Ecto neural progenitor cell (in vitro differentiated cells): ENCODE measurements at regions not wholly inside any gene's neighbourhood (a gene's known extent, or its start where the extent isn't known, plus 50 kb on each side); places are given as distances from the start of the nearest gene placed in this dataset.

ENCODE experiments used
- DNase-seq: peaks from one replicate; pipeline ENCODE4 v3.0.0-alpha.2; 2018; ENCODE audit warnings: low spot score

DNA sequence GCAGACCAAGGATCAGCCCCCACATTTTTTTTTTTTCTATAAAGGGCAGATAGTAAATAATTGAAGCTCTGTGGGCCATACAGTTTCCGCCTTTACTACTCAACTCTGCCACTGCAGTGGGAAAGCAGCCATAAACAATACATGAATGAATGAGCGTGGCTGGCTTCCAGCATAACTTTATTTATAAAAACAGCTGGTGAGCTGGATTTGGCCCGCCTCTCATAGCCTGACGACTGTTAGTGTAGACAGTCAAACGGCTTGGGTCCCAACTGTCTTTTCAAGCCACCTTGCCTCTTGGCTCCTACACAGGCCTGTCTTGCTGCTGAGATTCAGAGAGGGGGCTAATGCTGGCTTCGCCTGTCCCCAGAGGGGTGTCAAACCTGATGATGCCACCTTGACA, 169.8 kb upstream of the GPR26 start:
- no peak for DNase-seq

DNA sequence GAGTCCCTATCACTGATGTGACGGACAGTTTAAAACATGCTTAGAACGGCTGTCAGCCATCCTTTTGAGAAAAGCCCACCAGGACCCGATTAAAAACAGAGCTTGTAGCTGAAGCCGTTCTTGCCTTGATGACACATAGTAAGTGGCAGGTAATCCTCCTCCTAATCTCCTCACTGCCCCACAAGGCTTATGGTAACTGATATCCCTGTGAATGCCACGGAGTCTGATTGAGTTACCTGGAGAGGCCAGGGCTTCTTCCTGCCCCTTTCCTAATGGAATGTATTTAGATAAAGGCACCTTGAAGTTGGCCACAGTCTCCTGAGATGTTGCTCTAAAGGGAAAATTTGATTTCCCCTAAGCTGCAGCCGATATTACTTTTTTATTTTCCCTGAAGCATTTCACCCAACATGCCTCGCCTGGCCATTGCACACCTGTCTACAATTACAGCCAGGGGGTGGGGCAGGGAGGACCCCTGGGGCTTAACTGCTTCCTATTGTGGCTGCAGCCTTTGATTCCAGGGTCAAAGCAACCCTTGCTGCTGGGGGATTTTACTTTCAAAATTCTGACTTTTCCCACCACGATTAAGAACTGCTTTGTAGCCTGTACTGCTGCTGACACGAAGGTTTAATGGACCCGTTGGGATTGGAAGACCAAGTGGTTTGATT, 169.0 kb upstream of the GPR26 start:
- DNase-seq: no peak

DNA sequence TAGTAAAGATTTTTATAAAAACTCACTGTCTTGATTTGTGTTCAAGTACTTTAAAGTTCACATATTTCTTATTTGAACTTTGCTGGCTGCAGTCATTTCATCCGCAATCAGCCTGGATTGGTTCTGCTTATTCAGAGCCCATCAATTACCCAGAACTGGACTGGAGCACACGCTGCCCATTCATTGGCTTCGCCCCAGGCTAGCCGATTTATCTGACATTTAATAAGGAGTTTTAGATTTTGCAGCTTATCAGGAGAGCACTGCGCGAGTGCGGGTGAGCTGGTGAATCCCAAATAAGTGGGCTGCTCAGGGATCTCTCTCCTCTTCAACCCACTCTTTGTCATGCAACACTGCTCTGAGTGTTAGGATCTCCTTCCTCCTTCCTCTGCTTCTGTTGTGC, 166.0 kb upstream of the GPR26 start:
- no peak for DNase-seq

DNA sequence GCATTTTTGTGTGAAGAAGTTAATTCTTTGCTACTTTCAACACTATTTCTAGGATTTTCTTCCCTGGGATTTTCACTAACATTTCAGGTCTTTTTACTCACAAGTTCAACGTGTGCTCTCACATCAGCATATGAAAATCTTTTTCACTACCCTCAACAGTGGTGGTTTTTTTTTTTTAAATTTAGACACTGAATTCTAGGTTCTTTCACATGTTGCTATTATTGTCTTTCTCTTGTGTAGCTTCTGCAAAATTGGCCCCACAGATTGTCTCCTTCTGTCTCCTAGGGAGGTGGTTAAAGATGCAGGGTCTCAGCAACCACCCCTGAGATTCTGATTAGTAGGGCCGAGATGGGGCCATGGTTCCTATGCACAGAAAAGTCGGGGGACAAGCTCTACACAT, 165.0 kb upstream of the GPR26 start:
- DNase-seq: no peak

DNA sequence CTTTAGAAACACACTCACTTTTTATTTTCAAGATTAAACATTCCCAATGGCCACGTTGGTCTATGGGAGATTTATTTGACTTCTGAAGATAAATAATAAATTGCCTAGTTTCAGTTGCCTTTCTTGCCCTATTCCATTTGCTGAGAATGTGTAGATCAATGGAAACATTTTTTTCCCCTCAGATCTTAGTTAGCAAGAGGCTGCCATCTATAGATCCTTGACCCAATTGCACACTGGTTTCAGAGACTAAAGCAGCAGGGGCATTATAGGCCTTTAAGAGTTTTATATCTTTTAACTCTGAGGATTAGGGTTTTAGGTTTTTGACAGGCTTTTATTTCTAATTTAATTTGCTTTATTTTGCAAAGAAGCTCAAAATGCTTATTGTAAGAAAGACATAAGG, 163.2 kb upstream of the GPR26 start:
- no peak for DNase-seq

DNA sequence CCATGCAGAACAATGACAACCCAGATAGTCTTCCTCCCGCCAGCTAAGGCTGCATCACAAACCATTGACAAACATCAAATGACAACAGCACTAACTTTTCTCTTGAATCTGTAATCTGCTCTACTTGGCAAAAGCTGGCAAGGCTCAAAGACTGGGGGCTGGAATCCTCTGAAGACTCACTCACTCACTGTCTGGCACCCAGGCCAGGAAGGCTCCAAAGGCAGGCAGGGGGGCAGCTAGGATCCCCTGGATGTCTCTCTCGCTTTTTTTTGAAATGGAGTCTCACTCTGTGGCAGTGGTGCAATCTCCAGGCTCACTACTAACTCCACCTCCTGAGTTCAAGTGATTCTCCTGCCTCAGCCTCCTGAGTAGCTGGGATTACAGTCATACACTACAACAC, 159.7 kb upstream of the GPR26 start:
- no peak for DNase-seq

DNA sequence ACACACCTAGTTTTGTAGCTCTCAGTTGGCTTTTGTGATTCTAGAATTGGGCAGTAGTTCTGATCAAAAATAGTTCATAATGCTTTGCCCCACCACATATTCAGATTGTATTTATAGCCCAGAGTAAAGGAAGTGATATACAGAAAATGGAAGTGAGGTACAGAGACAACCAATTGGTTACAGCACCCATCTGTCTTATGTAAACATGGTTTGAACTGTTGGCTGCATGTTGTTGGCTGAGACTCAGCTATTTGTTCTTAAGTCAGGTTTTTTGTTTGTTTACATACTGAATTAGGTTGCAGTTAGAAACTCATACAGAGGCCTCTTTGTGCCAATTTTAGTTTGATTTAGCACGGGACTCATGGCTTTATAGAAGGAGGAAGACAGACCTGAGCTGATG, 158.9 kb upstream of the GPR26 start:
- DNase-seq: no peak

DNA sequence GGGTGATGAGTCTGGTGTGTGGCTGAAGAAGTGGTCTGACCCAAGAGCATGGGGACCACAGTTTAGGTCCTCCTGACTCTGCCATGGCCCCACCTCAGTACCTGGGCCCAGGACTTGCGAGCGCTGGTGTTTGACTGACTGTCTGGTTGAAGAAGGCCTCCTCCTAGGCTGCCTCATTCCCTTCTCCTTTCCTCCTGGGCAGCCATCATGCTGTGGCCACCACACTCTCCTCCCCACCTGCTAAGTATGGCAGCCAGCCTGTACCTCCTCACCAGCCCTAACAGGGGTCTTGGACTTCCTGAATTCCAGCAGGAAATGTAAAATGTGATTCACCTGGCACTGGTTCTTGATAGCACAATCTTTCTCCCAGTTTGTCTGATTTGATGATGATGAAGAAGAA, 156.8 kb upstream of the GPR26 start:
- no peak for DNase-seq

DNA sequence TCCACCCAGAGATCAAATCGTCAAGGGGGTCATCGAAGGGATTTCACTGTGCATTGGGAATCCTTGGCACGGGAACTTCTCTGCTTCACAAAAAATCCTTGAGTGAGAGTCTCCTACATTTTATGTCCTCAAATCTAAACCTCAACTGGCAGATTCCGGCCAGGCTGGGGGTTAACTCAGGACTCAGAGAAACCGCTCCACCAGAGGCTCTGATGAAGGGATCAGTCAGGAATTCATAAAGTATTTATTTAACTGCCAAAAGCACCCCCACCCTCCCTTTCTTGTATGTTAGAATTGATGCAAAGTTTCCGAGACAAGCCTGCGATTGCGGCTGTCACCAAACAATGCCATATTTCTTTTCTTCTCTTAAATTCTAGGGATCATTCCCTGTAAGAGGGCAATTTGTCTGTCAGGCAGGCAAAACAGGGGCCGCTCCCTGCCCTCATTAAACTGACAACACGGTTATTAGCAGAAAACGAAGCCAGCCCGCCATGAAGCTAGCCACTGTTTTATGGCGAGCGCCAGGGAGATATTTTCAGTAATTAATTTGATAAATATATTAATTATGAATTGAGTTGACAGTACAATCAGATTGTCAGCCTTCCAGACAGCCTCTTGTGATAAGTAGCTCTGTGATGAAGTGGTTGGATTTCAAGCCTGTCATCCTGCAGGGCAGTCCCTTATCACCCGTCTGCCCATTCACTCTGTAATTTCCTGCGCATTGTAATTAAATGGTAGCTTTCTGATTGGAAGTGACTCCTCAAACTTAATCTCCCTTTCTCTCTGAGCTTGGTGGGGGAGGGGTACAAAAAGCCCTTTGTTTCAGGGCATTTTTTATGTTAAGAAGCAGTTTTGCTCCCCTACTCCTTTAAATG, 153.0 kb upstream of the GPR26 start:
- DNase-seq: no peak

DNA sequence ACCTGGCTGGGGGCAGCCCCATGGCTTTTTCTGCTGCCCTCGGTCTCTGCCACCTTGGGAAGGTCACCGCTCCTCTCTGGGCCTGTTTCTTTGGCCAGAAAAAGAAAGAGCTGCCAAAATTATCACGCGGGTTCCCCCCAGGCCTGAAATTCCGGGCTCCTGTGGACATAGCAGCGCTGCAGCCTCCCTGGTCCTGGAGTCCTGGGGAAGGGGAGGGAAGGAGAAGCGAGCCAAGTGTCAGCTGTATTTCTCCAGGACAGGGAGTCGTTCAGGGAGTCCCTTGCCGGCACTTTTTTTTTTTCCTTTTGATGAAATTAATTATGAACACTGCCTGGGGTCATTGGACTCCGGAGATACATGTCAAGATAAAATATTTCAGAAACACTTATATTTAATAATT, 152.3 kb upstream of the GPR26 start:
- no peak for DNase-seq

DNA sequence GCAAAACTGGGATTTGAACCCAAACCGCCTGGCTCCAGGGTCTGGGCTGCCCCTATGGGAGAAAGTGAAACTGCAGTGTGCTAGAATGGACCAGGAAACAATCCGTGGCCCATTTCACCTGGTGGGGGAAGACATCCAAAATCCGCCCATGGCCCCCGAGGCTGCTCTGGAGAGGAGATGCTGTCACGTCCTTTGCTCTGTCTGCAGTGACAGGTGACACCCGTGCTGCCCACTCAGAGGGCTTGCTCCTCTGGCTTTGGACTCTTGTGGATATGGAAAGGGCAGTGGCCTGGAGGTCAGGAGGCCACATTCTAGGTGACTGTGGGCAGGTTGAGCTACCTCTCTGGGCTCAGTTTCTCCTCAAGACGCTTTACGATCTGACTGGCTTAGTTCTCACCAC, 151.2 kb upstream of the GPR26 start:
- DNase-seq: no peak

DNA sequence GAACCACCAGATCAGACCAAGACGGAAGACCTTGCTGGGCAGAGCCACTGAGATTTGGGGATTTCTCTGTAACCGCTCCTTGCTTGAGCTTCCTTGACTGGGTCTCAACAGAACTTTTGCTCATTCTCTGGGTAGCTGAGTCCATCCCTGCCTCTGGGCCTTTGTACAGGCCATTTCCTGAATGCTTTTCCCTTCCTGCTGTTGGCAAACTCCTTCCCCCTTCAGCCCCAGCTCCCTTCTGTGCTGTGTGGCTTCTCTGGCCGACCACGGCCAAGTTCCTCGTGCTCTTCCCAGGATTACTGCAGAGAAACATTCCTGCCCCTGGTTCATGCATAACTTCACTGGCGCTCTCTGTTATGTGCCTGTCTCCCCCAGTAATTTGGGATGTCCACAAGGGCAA, 150.5 kb upstream of the GPR26 start:
- DNase-seq: no peak

DNA sequence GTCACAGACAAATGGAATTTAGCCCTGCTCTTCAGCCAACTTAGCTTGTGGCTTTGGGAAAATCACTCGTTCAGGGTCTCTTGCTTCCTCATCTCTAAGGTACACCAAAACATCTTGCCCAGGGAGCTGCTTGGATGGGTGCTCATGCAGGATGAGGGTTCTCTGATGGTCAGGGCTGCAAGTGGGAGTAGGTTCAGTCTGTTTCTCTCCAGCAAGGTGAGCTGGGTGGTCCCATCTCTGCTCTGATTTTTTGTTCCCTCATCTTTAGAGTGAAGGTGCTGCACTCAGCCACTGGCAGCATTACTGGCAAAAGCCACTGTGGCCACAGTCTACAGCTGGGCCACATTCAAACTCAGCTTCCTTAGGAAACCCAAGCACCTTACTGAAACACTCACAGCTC, 149.9 kb upstream of the GPR26 start:
- no peak for DNase-seq

DNA sequence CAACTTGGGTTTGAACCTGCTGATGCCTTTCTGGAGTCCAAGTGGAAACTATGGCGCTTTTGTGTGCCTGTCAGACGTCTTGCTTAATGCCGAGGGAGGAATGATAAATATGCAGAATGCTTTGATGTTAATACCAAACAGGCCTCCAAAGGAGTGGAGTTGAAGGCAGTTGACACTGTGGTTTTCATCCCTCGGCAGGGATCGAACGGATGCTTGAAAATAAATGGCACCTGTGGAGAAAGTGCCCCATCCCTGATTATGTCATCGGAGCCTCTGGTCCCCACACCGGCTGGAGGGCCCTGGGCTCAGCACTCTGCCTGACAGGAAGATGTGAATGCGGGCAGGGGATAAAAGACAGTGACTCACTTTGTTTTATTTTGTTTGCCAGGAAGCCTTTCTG, 148.7 kb upstream of the GPR26 start:
- peak; percentile 41 for DNase-seq

DNA sequence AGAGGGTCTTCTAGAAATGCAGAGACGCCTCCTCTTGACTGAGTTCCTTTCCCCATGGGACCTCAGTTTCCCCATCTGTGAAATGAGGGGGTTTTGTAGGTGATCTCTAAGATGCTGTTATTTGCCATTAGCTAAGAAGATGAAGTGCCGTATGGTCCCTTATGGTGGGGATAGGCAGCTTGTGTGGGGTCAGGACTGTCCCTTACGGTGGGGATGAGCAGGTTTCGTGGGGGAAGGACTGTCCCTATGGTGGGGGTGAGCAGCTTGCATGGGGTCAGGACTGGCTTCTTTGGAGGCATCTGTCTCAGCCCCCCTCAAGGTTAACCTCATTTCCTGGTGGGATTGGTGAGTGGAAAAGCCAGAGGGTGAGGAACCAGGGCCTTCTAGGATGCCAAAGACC, 148.3 kb upstream of the GPR26 start:
- peak; percentile 24 for DNase-seq

DNA sequence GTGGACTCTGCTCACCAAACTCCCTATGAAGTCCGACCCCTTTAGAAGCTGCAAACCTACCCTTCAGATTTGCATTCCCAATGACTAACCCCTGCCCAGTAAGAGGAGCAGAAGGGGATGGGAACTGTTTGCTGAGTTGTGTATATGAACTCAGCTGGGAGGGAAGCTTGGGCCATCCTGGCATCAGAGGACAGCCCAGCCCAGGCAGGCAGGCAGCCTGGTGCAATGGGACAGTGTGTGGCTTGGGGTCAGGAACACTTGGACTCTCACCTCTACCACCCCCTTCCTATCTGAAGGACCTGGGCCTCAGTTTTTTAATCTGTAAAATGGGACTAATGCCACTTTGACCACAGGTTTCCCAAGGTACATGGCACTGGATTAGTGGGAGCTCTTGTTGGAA, 147.4 kb upstream of the GPR26 start:
- peak; percentile 16 for DNase-seq

DNA sequence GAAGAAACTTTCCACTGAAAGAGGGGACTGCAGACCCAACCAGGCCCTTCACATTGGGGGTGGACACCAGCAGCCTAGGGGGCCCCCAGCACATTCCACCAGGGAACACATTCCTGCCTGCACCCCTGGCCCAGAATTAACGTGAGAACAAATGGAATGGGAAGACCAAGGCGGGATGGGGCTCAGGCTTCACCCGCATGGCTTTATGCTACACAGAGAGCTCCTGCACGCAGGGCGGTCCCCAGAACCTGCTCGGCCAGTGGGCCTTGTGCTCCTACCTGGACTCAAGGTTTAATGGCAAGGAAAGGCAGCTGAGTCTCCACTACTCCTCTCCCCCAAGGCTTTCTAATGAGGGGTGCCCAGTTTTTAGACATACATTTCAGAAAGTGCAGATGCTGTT, 146.3 kb upstream of the GPR26 start:
- DNase-seq: no peak

DNA sequence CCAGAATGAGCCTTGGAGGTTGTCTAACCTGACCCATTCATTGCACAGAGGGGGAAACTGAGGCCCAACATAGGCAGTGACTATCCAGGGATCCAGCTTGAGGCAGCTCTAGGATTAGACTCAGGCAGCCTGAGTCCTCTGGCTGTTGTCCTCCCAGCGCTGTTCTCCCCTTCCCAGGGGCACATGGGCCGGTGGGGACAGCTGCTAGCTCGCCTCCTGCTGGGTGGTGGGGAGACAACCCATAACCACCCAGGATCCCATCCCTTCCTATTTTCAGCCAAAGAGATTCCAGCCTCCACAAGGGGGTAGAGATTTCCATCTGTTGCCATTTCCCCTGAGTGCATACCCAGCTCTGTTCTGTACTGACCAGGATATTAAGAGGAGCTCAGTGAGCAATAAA, 145.1 kb upstream of the GPR26 start:
- DNase-seq: no peak

DNA sequence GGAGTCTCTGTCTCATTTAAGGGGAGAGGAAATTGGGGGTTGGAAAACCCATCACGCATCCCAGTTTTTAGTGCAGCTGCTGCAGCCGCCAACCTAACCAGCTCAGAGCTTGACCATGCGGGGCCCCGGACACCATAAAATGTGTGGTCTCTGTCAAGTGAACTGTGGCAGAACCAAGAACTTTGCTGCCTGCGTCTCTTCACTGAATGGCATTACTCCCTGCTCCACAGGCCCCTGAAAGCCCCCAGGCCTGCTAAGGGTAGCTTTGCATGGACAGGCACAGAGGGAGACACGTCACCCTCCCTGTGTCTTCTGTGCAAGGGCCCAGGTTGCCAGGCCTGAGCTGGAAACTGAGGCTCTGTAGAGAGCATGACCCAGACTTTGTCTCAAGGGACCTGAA, 144.6 kb upstream of the GPR26 start:
- DNase-seq: no peak

DNA sequence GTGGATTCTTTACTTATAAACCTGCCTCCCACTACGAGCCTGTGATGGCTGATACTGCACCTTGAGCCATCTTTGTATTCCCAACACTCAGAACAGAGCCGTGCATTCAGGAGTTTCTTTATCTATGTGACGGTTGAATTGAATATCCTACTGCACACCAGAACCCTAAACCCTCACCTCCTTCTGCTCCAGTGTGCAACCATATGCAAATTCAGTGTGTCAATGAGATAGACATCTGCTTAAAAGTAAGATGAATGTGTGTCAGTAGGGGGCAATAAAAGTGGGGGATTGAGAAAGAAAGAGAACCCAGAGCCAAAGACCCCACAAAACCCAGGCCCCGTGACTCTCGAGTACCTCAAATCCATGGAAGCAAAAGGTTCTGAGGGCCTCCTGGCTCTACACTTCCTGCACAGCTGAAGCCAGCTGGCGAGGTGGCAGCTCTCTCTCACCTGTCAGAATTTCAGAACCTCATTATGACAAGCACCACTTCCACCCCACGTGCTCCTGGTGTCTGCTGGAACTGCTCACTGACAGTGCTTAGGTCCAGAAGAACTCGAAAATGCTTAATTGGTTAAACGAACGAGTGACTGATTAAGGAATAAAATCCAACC, 143.3 kb upstream of the GPR26 start:
- no peak for DNase-seq

DNA sequence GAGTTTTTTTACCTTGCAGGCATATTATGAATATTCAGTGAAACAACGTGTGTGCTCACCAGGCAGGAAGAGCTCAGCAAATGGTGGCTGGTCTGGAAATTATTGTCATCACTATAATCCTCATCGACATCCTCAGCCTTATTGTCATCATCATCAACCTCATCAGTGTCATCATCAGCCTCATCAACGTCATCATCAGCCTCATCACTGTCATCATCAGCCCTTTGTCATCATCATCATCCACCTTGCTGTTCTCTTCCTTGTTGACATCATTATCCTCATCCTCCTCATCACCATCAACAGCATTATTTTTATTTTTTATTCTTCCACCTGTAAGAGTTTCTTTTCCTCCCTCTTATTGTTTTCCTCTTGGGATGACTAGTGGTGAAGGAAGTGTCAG, 142.3 kb upstream of the GPR26 start:
- DNase-seq: no peak

DNA sequence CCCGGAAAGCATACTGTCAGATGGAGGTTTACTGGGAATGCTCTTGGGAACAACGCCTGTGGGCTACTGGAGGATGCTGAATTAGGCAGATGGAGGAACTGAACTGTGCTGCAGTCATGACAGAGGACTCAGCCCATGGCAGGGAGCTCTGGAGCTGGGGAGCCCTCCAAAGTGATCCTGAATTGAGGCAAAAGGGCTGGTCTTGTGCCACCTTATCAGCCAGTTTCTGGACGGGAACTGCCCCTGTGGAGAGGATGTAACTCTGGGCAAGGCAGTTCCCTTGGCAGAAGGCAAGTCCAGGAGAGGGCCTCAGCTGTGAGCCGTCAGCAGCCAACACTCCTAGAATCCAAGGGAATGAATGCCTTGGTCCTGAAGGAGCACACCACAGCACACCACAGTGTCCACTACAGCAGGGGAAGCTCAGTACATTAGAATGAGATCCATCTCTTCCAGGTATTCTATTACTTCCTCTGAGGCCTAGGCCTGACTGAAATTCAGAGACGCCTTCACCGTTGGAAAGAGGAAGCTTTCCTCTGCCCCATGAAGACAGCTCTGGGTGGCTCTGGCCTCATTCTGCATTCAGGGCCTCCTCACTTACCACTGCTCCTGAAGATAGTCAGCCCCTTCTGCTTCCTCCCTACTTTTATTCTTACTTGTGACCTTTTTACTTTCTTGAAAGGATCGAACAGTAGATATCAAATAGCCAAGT, 139.6 kb upstream of the GPR26 start:
- no peak for DNase-seq

DNA sequence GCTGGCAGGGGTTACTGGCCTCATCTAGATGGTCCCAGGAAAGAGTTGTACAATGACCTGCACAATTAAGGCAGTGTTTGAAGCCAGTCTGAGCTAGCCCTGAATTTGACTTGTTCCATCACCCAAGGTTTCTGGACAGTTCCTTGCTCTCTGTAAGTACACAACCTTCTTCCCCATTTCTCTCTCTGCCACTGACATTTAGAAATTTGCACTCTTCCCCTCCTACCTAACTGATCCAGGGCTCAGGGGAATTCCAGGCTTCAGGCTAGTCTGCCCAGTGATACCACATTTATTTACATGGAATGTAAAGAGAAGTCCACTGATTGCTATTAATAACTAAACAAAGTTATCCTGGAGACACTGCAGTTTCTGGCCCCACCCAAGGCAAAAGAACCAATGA, 139.0 kb upstream of the GPR26 start:
- DNase-seq: no peak
